H9 (cell line): ENCODE measurements at regions not wholly inside any gene's neighbourhood (a gene's known extent, or its start where the extent isn't known, plus 50 kb on each side); places are given as distances from the start of the nearest gene placed in this dataset.

Experiments
- DNase-seq: peaks from one replicate; pipeline ENCODE4 v3.0.0-alpha.2; 2017
- H2AFZ ChIP-seq: one replicate; pipeline ENCODE4 v1.6.1; 2013; ENCODE audit warnings: mild to moderate bottlenecking, low read length, control low read depth, moderate library complexity
- H2AK5ac ChIP-seq: 2 replicates; pipeline ENCODE4 v1.6.1; 2013; ENCODE audit warnings: low read length, control low read depth, mixed read lengths; ENCODE audit not compliant: insufficient read length
- H2BK120ac ChIP-seq: one replicate; pipeline ENCODE4 v1.6.1; 2013; ENCODE audit warnings: low read depth, mild to moderate bottlenecking, low read length, control low read depth, inconsistent platforms; ENCODE audit not compliant: poor library complexity, severe bottlenecking
- H2BK12ac ChIP-seq: 2 replicates; pipeline ENCODE4 v1.6.1; 2013; ENCODE audit warnings: low read length, control low read depth, mixed read lengths, low read depth; ENCODE audit not compliant: insufficient read length
- H2BK15ac ChIP-seq: 2 replicates; pipeline ENCODE4 v1.6.1; 2013; ENCODE audit warnings: low read depth, low read length, control low read depth
- H2BK20ac ChIP-seq: one replicate; pipeline ENCODE4 v1.6.1; 2013; ENCODE audit warnings: low read depth, mild to moderate bottlenecking, low read length, control low read depth, inconsistent platforms; ENCODE audit not compliant: poor library complexity, severe bottlenecking
- H2BK5ac ChIP-seq: 2 replicates; pipeline ENCODE4 v1.6.1; 2013; ENCODE audit warnings: low read length, control low read depth, mixed read lengths; ENCODE audit not compliant: insufficient read length
- H3K14ac ChIP-seq: 2 replicates; pipeline ENCODE4 v1.6.1; 2013; ENCODE audit warnings: low read length, control low read depth; ENCODE audit not compliant: insufficient read depth
- H3K18ac ChIP-seq: 2 replicates; pipeline ENCODE4 v1.6.1; 2013; ENCODE audit warnings: low read depth, mild to moderate bottlenecking, mixed read lengths, low read length, control low read depth; ENCODE audit not compliant: insufficient read length
- H3K23ac ChIP-seq: 2 replicates; pipeline ENCODE4 v1.6.1; 2013; ENCODE audit warnings: low read length, control low read depth, mixed read lengths, low read depth; ENCODE audit not compliant: insufficient read length
- H3K23me2 ChIP-seq: 2 replicates; pipeline ENCODE4 v1.6.1; 2013; ENCODE audit warnings: low read depth, mild to moderate bottlenecking, mixed read lengths, low read length, control low read depth; ENCODE audit not compliant: insufficient read length, poor library complexity, severe bottlenecking
- H3K27ac ChIP-seq: 2 replicates; pipeline ENCODE4 v1.5.1; 2013; ENCODE audit warnings: low read length, control low read depth, mixed read lengths, low read depth; ENCODE audit not compliant: insufficient read length
- H3K27me3 ChIP-seq: 2 replicates; pipeline ENCODE4 v1.6.1; 2013; ENCODE audit warnings: low read length, control low read depth, inconsistent platforms; ENCODE audit not compliant: insufficient read depth
- H3K4ac ChIP-seq: 2 replicates; pipeline ENCODE4 v1.6.1; 2013; ENCODE audit warnings: low read depth, mild to moderate bottlenecking, control low read depth, inconsistent platforms, low read length, moderate library complexity
- H3K4me1 ChIP-seq: 2 replicates; pipeline ENCODE4 v1.6.1; 2013; ENCODE audit warnings: low read length, control low read depth, inconsistent platforms; ENCODE audit not compliant: insufficient read depth
- H3K4me2 ChIP-seq: 2 replicates; pipeline ENCODE4 v1.6.1; 2013; ENCODE audit warnings: low read length, control low read depth, mixed read lengths; ENCODE audit not compliant: insufficient read length, insufficient read depth
- H3K56ac ChIP-seq: 2 replicates; pipeline ENCODE4 v1.6.1; 2013; ENCODE audit warnings: low read depth, mild to moderate bottlenecking, mixed read lengths, low read length, control low read depth; ENCODE audit not compliant: insufficient read length
- H3K79me1 ChIP-seq: 2 replicates; pipeline ENCODE4 v1.6.1; 2013; ENCODE audit warnings: low read depth, mild to moderate bottlenecking, moderate library complexity, low read length, control low read depth, inconsistent platforms; ENCODE audit not compliant: insufficient read depth, poor library complexity, severe bottlenecking
- H3K79me2 ChIP-seq: 2 replicates; pipeline ENCODE4 v1.6.1; 2013; ENCODE audit warnings: low read length, control low read depth, inconsistent platforms; ENCODE audit not compliant: insufficient read depth
- H3K9ac ChIP-seq: 2 replicates; pipeline ENCODE4 v1.6.1; 2013; ENCODE audit warnings: low read length, control low read depth, mixed read lengths; ENCODE audit not compliant: insufficient read length; ENCODE audit errors: extremely low read depth
- H3K9me3 ChIP-seq: one replicate; pipeline ENCODE4 v1.6.1; 2013; ENCODE audit warnings: low read depth, low read length, inconsistent platforms; ENCODE audit not compliant: control insufficient read depth
- H3T11ph ChIP-seq: one replicate; pipeline ENCODE4 v1.6.1; 2013; ENCODE audit warnings: mild to moderate bottlenecking, low read length, control low read depth, inconsistent platforms
- H4K20me1 ChIP-seq: one replicate; pipeline ENCODE4 v1.6.1; 2013; ENCODE audit not compliant: control insufficient read depth, insufficient read length, insufficient read depth
- H4K5ac ChIP-seq: 2 replicates; pipeline ENCODE4 v1.6.1; 2013; ENCODE audit warnings: low read depth, mild to moderate bottlenecking, mixed read lengths, low read length, control low read depth; ENCODE audit not compliant: insufficient read length
- H4K8ac ChIP-seq: replicated peaks from 2 replicates; pipeline ENCODE4 v1.6.1; 2013; ENCODE audit warnings: low read length, control low read depth, mixed read lengths, low read depth; ENCODE audit not compliant: insufficient read length
- H4K91ac ChIP-seq: 2 replicates; pipeline ENCODE4 v1.6.1; 2013; ENCODE audit warnings: low read depth, mild to moderate bottlenecking, moderate library complexity, mixed read lengths, low read length, control low read depth; ENCODE audit not compliant: insufficient read length
- H3K27ac Mint-ChIP-seq, 3 experiments: 2 replicates in 2 of 3; 3 replicates in 1 of 3; pipeline ENCODE4 v1.8.0; 2020 to 2021; ENCODE audit warnings: mixed read lengths in 3 of 3, mild to moderate bottlenecking in 1 of 3, moderate library complexity in 1 of 3
- H3K27me3 Mint-ChIP-seq: 2 replicates; pipeline ENCODE4 v1.8.0; 2021; ENCODE audit warnings: low read depth, mild to moderate bottlenecking, moderate library complexity, mixed read lengths
- H3K36me3 Mint-ChIP-seq, 3 experiments: 2 replicates in 2 of 3; 3 replicates in 1 of 3; pipeline ENCODE4 v1.8.0; 2020 to 2021; ENCODE audit warnings: low read depth in 3 of 3, mixed read lengths in 3 of 3; ENCODE audit not compliant: insufficient read depth in 1 of 3
- H3K4me1 Mint-ChIP-seq, 2 experiments: 2 replicates each; pipeline ENCODE4 v1.8.0; 2020; ENCODE audit warnings: mixed read lengths in 2 of 2
- H3K4me3 Mint-ChIP-seq, 2 experiments: 2 replicates in 1 of 2; 3 replicates in 1 of 2; pipeline ENCODE4 v1.8.0; 2020 to 2021; ENCODE audit warnings: mild to moderate bottlenecking in 2 of 2, mixed read lengths in 2 of 2, moderate library complexity in 1 of 2
- H3K9me3 Mint-ChIP-seq, 2 experiments: 2 replicates in 1 of 2; 3 replicates in 1 of 2; pipeline ENCODE4 v1.8.0; 2020; ENCODE audit warnings: mild to moderate bottlenecking in 2 of 2, mixed read lengths in 2 of 2, moderate library complexity in 1 of 2
- CTCF ChIP-seq: fragments of 200-600 bp; sonication (generic); conservative IDR thresholded peaks from 3 replicates; pipeline ENCODE4 v1.8.0; 2021; ENCODE audit warnings: antibody characterized with exemption, mild to moderate bottlenecking
- WGBS: extraction: QIAGEN DNeasy Blood & Tissue Kit; methylation state at CpG from one replicate; pipeline ENCODE4 v1.1.7; 2013; ENCODE audit warnings: missing lambda C conversion rate, low lambda C conversion rate, mixed read lengths; ENCODE audit not compliant: insufficient read length; ENCODE audit errors: extremely low coverage; 5-methylcytosine and 5-hydroxymethylcytosine counted together

DNA sequence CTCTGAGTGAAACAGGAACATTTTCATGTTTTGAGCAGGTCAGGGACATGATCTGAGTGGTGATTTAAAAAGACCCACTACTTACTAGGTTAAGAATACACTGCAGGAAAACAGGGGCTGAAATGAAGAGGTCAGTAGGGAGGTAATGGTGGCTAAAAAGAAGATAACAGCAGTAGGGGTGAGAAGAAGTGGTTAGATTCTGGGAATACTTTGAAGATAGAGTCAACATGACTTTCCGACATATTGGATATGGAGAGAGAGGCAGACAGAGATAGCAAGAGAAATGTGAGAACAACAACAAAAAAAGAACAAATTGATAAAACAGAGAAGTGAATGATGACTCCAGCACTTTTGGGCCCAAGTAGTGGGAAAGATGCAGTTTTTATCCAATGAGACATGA, 168.0 kb downstream of the ALX1 start:
- H4K8ac ChIP-seq = no peak overlapping the region
- H3K79me1 ChIP-seq = no peaks in the 10 kb centered on the region
- WGBS = no CpG with 5 or more reads among the region's 1 CpG
- H3K9ac ChIP-seq = no peak overlapping the region
- H3K18ac ChIP-seq = no peak overlapping the region
- H3K27ac Mint-ChIP-seq = no peak overlapping the region; a peak in 1 of 7 replicates
- DNase-seq = no peak
- H3K79me2 ChIP-seq = no peaks in the 10 kb centered on the region
- no peak overlapping the region for H3K14ac ChIP-seq
- H2AFZ ChIP-seq = no peak overlapping the region
- no peak overlapping the region for H3T11ph ChIP-seq
- H2BK120ac ChIP-seq = no peak overlapping the region
- no peaks in the 10 kb centered on the region for H3K27me3 Mint-ChIP-seq
- no peaks in the 10 kb centered on the region for H3K9me3 Mint-ChIP-seq
- H2BK12ac ChIP-seq = no peak overlapping the region
- no peak overlapping the region for H3K4ac ChIP-seq
- H3K4me3 Mint-ChIP-seq = no peak overlapping the region
- no peak overlapping the region for H4K91ac ChIP-seq
- no peak overlapping the region for H4K5ac ChIP-seq
- H2BK5ac ChIP-seq = no peak overlapping the region
- H3K23me2 ChIP-seq = no peaks in the 10 kb centered on the region
- peaks cover 6% of the 10 kb centered on the region in 2 experiments for H3K4me1 Mint-ChIP-seq
- H2AK5ac ChIP-seq = no peak overlapping the region
- H4K20me1 ChIP-seq = no peaks in the 10 kb centered on the region
- no peak overlapping the region for H2BK15ac ChIP-seq
- no peaks in the 10 kb centered on the region for H3K27me3 ChIP-seq
- no peak overlapping the region for H3K56ac ChIP-seq
- no peak overlapping the region for H3K23ac ChIP-seq
- no peak for TF ChIP-seq CTCF
- no peaks in the 10 kb centered on the region for H3K9me3 ChIP-seq
- peaks cover 3% of the 10 kb centered on the region for H3K4me1 ChIP-seq
- no peak overlapping the region for H3K4me2 ChIP-seq
- no peak overlapping the region for H2BK20ac ChIP-seq
- H3K27ac ChIP-seq = no peak overlapping the region
- H3K36me3 Mint-ChIP-seq = no peaks in the 10 kb centered on the region; a peak in 1 of 7 replicates
